ENCODE measurements at regions not wholly inside any gene's neighbourhood (a gene's known extent, or its start where the extent isn't known, plus 50 kb on each side); places are given as distances from the start of the nearest gene placed in this dataset.

DNA sequence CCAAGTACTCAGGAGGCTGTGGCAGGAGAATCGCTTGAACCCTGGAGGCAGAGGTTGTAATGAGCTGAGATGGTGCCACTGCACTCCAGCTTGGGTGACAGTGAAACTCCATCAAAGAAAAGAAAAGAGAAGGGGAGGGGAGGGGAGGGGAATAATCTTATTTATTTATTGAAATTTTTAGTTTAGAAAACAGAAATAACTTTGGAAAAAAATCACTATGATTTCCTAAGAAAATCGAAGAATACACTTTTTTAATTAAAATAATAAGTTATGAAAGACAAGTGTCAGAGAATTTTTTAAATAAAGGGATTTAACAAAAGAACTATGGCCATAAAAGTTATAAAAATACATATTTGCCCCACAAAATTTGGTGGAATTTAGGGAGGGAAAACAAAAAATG lies 836.9 kb upstream of the HS3ST1 start:
- Histone ChIP-seq H3K79me2 (ENCODE audit: control insufficient read depth in 1 of 2, insufficient read depth in 2 of 2, low read length in 2 of 2) (no peaks in the 10 kb centered on the region), H3K4ac (replicated peaks; ENCODE audit: insufficient read length, low read depth, low read length) (no peak overlapping the region), H2BK5ac (ENCODE audit: low read depth, low read length) (no peak overlapping the region), H3K36me3 (ENCODE audit: control insufficient read depth in 2 of 4, insufficient read depth in 4 of 4, low read length in 3 of 4) (no peaks in the 10 kb centered on the region), H3K23ac (ENCODE audit: insufficient read length) (no peak overlapping the region), H2AK5ac (ENCODE audit: low read depth, low read length) (no peak overlapping the region), H3K23me2 (ENCODE audit: low read depth, low read length) (no peaks in the 10 kb centered on the region), H4K20me1 (replicated peaks in 1 of 2; ENCODE audit: control insufficient read depth in 1 of 2, insufficient read depth in 2 of 2, low read length in 2 of 2) (no peaks in the 10 kb centered on the region), H3K56ac (replicated peaks; ENCODE audit: insufficient read length, low read depth, low read length) (no peak overlapping the region), H4K91ac (replicated peaks; ENCODE audit: insufficient read length, low read length) (no peak overlapping the region), H3K4me1 (replicated peaks in 1 of 4; ENCODE audit: control insufficient read depth in 3 of 4, insufficient read depth in 4 of 4, low read length in 3 of 4) (no peaks in the 10 kb centered on the region), H3K14ac (ENCODE audit: insufficient read length) (no peak overlapping the region), H3K9me3 (ENCODE audit: insufficient read depth in 2 of 2, low read depth in 1 of 2, low read length in 1 of 2) (no peaks in the 10 kb centered on the region; a peak in 2 of 4 replicates), H2BK120ac (replicated peaks; ENCODE audit: low read depth, low read length) (no peak overlapping the region), H3K27me3 (replicated peaks in 1 of 4; ENCODE audit: control insufficient read depth in 3 of 4, extremely low read depth in 1 of 4, insufficient read depth in 3 of 4, low read length in 3 of 4) (no peaks in the 10 kb centered on the region), H2BK20ac (ENCODE audit: low read length) (no peak overlapping the region), H3K79me1 (ENCODE audit: low read depth, low read length) (no peaks in the 10 kb centered on the region), H4K5ac (ENCODE audit: insufficient read length, low read depth, low read length) (no peak overlapping the region), H4K8ac (ENCODE audit: extremely low read depth, insufficient read depth, low read length) (no peak overlapping the region), H3K4me3 (ENCODE audit: extremely low read depth in 1 of 4, insufficient read depth in 2 of 4, low read depth in 3 of 4, low read length in 4 of 4) (no peak overlapping the region), H3K4me2 (ENCODE audit: insufficient read depth in 1 of 2, low read depth in 2 of 2, low read length in 2 of 2) (no peak overlapping the region), H2BK15ac (ENCODE audit: low read length) (no peak overlapping the region), H2AFZ (ENCODE audit: low read length) (no peak overlapping the region), H3K18ac (ENCODE audit: extremely low read depth, low read length) (no peak overlapping the region), H3K9ac (replicated peaks in 1 of 4; ENCODE audit: extremely low read depth in 1 of 4, low read depth in 3 of 4, low read length in 3 of 4) (no peak overlapping the region), H3K27ac (ENCODE audit: low read depth, low read length) (no peak overlapping the region), H2BK12ac (ENCODE audit: low read depth, low read length) (no peak overlapping the region)
- no peak for FAIRE-seq
- WGBS, 2 experiments (ENCODE audit: extremely low coverage in 1 of 2, insufficient coverage in 1 of 2, insufficient read length in 1 of 2, insufficient replicate concordance in 2 of 2, low coverage in 1 of 2, low lambda C conversion rate in 2 of 2, missing lambda C conversion rate in 1 of 2) = 82% methylated on average over 2 of the region's 2 CpGs; no CpG with 5 or more reads in 1 of the 2 experiments
- no peak for DNase-seq (ENCODE audit: low read depth in 1 of 2, low spot score in 2 of 2)
- TF ChIP-seq, protein P1, sequence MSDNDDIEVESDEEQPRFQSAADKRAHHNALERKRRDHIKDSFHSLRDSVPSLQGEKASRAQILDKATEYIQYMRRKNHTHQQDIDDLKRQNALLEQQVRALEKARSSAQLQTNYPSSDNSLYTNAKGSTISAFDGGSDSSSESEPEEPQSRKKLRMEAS (IDR thresholded peaks at IDR 0.05) = no peak
- no peak for TF ChIP-seq POLR2A (IDR thresholded peaks at IDR 0.05; ENCODE audit: control extremely low read depth in 1 of 2, low read depth in 2 of 2, low read length in 2 of 2)
- TF ChIP-seq SIRT6 (IDR thresholded peaks at IDR 0.05; ENCODE audit: low read length) = no peak
- TF ChIP-seq SP1 (IDR thresholded peaks at IDR 0.05; ENCODE audit: low read depth, low read length) = no peak
- ChIA-PET POLR2A (ENCODE audit: partially characterized antibody) (no interaction called here), CTCF (ENCODE audit: partially characterized antibody) (no interaction called here)
